GM18907 (cell line): ENCODE measurements at regions not wholly inside any gene's neighbourhood (a gene's known extent, or its start where the extent isn't known, plus 50 kb on each side); places are given as distances from the start of the nearest gene placed in this dataset.
"Not testable (repeated sequence)": the region's sequence is repeated elsewhere in the genome, so short reads cannot be mapped to it uniquely, and the experiment has no call there.

Source experiments
- ATAC-seq: cut with Tn5 transposase; IDR thresholded peaks from one replicate; pipeline ENCODE4 v1.9.1; 2021; ENCODE audit warnings: mild to moderate bottlenecking, moderate library complexity; ENCODE audit not compliant: unreplicated experiment

DNA sequence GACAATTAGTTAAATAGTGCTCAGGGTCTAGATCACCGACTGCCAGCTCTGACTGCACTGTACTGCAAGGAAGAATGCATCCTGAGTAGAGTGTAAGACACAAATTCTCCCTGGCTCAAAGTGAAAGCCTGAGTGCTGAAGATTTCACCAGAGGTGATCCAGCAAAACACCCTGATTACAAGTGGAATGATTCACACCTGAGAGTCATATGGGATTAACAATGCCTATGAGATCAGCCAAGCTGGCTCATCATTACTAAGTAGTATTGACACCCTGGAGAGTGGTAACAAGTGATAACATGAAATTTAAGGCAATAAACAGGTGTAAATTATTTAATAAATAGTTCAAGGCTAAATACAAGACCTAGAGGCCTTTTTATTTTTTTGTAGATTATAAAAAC is 403.8 kb upstream of the PRR20A start:
- ATAC-seq = no peak

GRCh38 chr13:56752636-56753035 is 388.1 kb upstream of the PRR20A start:
- ATAC-seq = no peak

GRCh38 chr13:56755181-56755935 is 385.4 kb upstream of the PRR20A start:
- no peak for ATAC-seq

- not testable (repeated sequence) for ATAC-seq
Measured at GRCh38 chr13:56763333-56763732, 377.4 kb upstream of the PRR20A start.

- no peak for ATAC-seq
Measured at GRCh38 chr13:56773148-56773547, 367.6 kb upstream of the PRR20A start.

DNA sequence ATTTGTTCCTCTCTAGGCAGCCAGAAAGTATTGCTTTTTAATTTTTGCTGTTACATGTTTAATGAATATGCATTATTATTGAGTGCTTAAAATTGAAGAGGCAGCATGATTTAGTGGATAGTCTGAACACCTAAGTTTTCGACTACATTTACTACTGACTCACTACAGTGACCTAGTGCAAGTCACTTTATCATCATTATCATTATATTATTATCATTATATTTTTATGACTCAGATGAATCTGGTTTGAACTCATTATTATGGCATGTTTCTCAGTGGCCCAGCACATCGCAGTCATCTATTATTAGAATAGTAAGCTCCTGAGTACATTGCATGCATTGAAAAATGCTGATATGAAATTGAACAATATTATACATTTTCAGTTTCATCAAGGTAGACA is 351.2 kb upstream of the PRR20A start:
- no peak for ATAC-seq

- ATAC-seq = no peak
Measured at GRCh38 chr13:56837161-56837560, 303.6 kb upstream of the PRR20A start.

GRCh38 chr13:56850852-56851251 is 289.9 kb upstream of the PRR20A start:
- no peak for ATAC-seq

DNA sequence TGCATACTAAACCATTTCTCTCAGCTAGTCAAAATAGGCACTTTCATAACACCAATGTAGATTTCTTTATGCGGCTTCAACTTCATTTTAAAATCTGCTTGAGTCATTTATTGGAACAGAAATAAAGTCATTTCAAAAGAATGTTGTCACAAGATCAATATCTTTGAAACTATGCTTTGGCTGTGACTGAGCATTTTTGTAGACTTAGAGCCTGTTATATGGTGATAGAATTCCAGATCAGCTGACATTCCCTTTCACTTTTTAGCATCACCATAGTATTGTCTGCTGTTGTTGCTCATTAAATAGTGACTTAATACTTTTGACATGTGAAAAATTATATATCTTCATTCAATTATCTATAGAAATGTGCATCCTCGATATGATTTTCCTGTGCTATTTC is 279.2 kb upstream of the PRR20A start:
- ATAC-seq = no peak

GRCh38 chr13:56864451-56864850 is 276.3 kb upstream of the PRR20A start:
- no peak for ATAC-seq

DNA sequence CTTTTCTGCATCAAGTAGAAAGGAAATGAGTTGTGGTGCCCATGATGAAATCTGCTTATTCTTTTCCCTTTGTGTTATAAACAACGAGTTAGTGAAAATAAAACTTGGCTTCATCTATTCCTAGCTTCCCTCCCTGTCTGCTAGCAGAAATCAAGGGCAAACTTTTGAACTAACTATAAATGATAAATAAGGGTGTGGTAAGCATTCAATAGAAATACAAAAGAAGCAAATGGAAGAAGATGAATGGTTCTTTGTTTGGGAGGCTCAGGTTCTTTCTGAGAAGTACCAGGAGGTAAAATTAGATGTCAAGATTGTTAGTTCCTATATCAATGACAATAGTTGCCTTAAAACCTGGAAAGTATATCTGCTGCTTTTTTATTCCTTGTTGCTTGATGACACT is 275.3 kb upstream of the PRR20A start:
- ATAC-seq = no peak

- ATAC-seq = no peak
Measured at GRCh38 chr13:56869671-56870070, 271.0 kb upstream of the PRR20A start.

- no peak for ATAC-seq
Measured at GRCh38 chr13:56886398-56886797, 254.3 kb upstream of the PRR20A start.

DNA sequence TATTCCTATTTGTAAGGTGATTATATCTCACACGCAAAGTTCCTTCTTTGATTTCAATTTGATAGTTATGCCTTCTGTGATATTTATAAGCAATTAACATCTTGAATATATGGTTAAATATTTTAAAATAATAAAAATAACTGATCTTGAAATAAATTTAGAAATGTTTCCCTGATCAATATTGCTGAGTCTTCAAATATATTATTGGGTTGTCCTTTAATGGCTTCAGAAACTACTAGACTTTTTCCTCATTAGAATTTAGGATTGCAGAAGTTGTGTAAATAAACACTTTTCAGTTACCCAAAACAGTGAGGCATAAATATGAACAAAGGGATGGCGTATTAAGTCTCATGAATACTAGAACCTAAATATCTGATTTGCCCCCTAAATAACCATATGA is 252.3 kb upstream of the PRR20A start:
- ATAC-seq = no peak

- no peak for ATAC-seq
Measured at GRCh38 chr13:56893843-56894242, 246.9 kb upstream of the PRR20A start.

DNA sequence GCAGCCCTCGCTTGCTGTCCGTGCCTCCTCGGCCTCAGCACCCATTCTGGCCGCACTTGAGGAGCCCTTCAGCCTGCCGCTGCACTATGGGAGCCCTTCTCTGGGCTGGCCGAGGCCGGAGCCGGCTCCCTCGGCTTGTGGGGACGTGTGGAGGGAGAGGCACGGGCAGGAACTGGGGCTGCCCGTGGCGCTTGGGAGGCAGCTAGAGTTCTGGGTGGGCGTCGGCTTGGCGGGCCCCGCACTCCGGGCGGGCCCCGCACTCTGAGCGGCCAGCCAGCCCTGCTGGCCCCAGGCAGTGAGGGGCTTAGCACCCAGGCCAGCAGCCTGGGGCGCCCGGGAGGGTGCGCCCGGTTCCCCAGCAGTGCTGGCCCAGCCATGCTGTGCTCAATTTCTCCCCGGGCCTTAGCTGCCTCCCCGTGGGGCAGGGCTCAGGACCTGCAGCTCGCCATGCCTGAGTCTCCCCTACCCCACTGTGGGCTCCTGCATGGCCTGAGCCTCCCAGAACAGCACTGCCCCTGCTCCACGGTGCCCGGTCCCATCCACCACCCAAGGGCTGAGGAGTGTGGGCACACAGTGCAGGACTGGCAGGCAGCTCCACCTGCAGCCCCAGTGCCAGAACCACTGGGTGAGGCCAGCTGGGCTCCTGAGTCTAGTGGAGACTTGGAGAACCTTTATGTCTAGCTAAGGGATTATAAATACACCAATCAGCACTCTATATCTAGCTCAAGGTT is 240.0 kb upstream of the PRR20A start:
- no peak for ATAC-seq

DNA sequence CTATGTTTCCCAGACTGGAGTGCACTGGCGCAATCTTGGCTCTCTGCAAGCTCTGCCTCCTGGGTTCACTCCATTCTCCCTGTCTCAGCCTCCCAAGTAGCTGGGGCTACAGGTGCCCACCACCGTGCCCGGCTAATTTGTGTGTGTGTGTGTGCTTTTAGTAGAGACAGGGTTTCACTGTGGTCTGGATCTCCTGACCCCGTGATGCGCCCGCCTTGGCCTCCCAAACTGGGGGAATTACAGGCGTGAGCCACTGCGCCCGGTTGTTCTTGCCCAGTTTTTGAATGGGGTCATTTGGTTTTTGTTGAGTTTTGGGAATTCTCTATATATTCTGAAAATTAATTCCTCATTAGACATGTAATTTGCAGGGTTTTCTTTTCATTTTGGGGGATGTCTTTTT is 238.4 kb upstream of the PRR20A start:
- no peak for ATAC-seq

DNA sequence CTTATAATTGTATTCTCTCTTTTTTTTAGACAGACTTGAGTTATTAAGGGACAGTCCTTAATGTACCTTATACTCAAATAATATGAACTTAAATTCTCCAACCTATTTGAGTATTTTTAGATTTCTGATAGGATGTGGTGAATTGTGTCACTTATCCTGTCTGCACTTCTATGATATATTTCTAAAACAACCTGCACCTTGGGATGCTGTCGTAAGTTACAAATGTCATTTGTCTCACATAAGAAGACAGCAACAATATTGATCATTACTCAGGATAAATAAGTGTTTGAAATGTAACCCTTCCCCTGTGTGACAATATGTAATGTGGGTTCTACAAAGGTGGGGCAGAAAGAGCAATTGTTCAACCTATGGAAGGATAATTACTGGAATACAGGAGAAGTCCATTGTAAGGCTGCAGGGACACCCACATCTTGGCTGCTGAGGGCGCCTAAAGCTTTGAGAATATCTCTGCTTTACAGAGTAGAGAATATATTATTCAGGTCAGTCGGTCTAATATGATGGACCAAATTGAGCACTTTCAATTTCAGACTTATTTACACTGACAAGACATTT is 236.9 kb upstream of the PRR20A start:
- ATAC-seq = no peak

DNA sequence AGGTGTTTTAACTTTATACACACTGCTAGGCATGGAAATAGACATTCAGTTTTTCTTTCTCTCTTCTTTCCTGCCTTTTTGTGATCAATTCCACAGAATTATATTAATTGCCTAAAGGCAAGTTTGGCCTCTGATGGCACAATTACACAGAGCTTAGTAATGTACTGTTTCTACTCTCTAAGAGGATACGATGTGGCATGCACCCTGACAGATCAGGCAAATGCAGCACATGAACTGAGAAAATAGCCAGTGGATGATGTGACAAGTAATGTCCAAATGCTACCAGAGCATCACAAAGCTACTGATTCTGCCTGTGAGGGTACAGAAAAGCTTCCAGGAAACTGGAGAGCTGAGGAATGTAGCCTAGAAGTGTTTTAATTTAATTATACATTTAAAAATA is 233.8 kb upstream of the PRR20A start:
- no peak for ATAC-seq

GRCh38 chr13:56907766-56908165 is 233.0 kb upstream of the PRR20A start:
- ATAC-seq = no peak

DNA sequence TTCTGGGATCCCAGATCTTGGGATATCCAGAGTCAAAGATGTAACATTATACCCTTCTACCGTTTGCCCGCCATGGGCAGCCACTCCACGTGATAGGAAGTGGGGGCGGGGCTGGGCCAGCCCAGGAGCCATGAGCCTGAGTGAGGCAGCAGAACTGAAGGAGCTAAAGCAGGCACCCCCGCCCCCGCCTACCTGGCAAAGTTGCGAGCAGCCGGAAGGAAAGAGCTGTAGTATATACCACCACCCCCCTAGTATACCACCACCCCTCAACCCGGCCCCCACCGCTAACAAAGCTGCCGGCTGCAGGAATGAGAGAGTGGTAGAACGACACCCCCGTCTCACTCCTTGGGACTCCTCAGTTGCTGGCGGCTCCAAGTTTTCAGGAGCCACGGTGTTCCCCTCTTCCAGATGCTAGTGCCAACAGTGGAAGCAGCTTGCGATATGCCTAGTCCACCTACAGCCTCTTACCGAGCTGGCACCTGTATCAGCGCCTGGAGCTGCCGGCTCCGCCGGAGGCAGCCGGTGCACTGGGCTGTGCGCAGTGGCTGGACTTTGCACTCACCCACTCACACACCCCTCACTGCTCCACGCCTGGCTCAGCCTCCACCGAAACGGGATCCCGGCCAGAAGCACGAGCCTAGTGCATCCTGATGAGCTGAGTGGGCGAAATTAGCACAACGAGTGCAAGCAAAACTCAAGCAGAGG is 230.7 kb upstream of the PRR20A start:
- ATAC-seq = no peak

- ATAC-seq = no peak
Measured at GRCh38 chr13:56917966-56918365, 222.8 kb upstream of the PRR20A start.
